ENCODE measurements at regions not wholly inside any gene's neighbourhood (a gene's known extent, or its start where the extent isn't known, plus 50 kb on each side); places are given as distances from the start of the nearest gene placed in this dataset.
A peak's percentile ranks its signal among the peaks of the same experiment; 100 is the strongest.

DNA sequence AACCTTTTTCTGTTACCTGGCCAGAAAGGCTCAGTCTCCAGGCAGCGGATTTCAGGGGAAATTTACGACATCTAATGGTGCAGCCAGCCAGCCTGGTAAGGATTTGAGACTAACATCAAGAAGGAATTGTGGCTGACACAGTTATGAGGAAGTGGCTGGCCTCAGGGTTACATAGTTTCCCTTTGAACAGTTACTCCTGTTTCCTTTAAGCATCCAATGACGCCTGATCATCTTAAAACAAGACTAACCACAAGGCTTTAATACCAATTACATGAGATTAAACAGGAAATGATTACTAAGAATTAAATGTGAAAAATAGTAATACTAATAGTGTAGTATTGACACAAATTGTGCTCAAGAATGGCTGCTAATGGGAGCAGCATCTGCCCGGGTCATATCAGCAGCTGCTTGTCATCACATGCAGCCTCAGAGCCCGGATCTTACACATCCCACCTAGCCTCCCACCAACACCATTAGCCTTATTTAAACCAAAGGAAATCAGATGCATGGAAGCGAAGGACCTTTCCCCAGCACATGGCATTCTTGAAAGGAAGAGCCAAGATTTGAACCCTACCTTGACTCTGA is 431.8 kb downstream of the PMP22 start:
- H3K36me3 Mint-ChIP-seq (ENCODE audit: low read depth) = peaks cover 27% of the 10 kb centered on the region
- H3K4me1 Mint-ChIP-seq (ENCODE audit: low read depth) = peaks cover 51% of the 10 kb centered on the region
- TF ChIP-seq, protein P1, sequence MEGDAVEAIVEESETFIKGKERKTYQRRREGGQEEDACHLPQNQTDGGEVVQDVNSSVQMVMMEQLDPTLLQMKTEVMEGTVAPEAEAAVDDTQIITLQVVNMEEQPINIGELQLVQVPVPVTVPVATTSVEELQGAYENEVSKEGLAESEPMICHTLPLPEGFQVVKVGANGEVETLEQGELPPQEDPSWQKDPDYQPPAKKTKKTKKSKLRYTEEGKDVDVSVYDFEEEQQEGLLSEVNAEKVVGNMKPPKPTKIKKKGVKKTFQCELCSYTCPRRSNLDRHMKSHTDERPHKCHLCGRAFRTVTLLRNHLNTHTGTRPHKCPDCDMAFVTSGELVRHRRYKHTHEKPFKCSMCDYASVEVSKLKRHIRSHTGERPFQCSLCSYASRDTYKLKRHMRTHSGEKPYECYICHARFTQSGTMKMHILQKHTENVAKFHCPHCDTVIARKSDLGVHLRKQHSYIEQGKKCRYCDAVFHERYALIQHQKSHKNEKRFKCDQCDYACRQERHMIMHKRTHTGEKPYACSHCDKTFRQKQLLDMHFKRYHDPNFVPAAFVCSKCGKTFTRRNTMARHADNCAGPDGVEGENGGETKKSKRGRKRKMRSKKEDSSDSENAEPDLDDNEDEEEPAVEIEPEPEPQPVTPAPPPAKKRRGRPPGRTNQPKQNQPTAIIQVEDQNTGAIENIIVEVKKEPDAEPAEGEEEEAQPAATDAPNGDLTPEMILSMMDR (IDR thresholded peaks at IDR 0.05) = no peak
- H3K9me3 Mint-ChIP-seq = peaks cover 27% of the 10 kb centered on the region
- DNase-seq = peak; percentile 74
- peak overlapping the region; percentile 72; the same call in 1 of the 2 replicates for H3K4me3 Mint-ChIP-seq
- peaks cover 6% of the 10 kb centered on the region for H3K27me3 Mint-ChIP-seq (ENCODE audit: insufficient read depth)
- H3K27ac Mint-ChIP-seq = peak overlapping the region; percentile 79

DNA sequence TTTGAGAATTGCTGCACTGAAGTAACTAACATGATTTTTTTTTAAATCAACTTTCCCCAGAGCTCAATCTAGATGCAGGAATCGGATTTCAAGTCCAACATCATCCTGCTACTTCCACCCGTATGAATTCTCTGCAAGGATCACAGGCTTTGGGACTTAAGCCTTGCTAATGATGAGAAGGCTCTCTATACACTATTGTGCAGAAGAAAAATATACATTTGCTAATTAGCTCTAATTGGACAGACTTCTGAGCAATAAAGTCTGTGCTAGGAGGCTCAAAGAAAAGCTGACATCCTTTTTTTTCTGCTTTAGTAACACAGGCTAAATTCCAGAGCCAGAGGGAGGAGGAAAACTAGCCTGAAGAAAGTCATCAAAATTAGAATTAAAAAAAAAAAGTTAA is 433.6 kb downstream of the PMP22 start:
- peaks cover 18% of the 10 kb centered on the region for H3K9me3 Mint-ChIP-seq
- peak overlapping the region; percentile 35; the same call in 1 of the 2 replicates for H3K4me3 Mint-ChIP-seq
- peaks cover 40% of the 10 kb centered on the region for H3K4me1 Mint-ChIP-seq (ENCODE audit: low read depth)
- TF ChIP-seq, protein P1 (IDR thresholded peaks at IDR 0.05) = no peak
- no peak for DNase-seq
- peaks cover 18% of the 10 kb centered on the region for H3K36me3 Mint-ChIP-seq (ENCODE audit: low read depth)
- H3K27ac Mint-ChIP-seq = no peak overlapping the region
- H3K27me3 Mint-ChIP-seq (ENCODE audit: insufficient read depth) = peaks cover 10% of the 10 kb centered on the region

GRCh38 chr17:14827396-14827919 is 437.7 kb downstream of the PMP22 start:
- H3K9me3 Mint-ChIP-seq = peaks cover 16% of the 10 kb centered on the region
- TF ChIP-seq, protein P1 (IDR thresholded peaks at IDR 0.05) = no peak

DNA sequence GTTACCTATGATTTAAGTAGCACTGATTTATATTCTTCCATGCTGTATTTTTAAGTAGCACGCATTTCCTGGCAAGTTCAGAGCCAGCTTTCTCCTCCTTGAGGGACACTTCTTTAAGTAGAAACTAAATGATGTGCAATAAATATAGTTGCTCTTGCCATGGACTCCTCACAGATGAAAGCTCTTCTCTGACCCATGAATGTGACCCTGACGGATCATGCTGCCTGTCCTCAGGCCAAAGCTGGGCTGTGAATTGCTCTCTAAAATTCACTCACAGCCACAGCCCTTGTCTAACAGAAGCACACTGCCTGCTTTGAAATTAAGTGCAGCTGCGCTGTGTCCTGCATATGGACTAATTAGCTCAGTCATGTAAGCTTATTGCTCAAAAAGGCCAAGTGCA is 438.8 kb downstream of the PMP22 start:
- H3K4me1 Mint-ChIP-seq (ENCODE audit: low read depth) = peaks cover 15% of the 10 kb centered on the region; the same call in 1 of the 2 replicates
- peaks cover 16% of the 10 kb centered on the region; the same call in 1 of the 2 replicates for H3K36me3 Mint-ChIP-seq (ENCODE audit: low read depth)
- H3K9me3 Mint-ChIP-seq = peaks cover 16% of the 10 kb centered on the region
- peaks cover 8% of the 10 kb centered on the region for H3K27me3 Mint-ChIP-seq (ENCODE audit: insufficient read depth)
- DNase-seq = no peak
- H3K4me3 Mint-ChIP-seq = no peak overlapping the region
- TF ChIP-seq, protein P1 (IDR thresholded peaks at IDR 0.05) = no peak
- H3K27ac Mint-ChIP-seq = no peak overlapping the region

More at GRCh38 chr17:14827396-14827919, 437.7 kb downstream of the PMP22 start:
- Mint-ChIP-seq H3K4me3 (no peak overlapping the region), H3K27me3 (ENCODE audit: insufficient read depth) (peaks cover 8% of the 10 kb centered on the region), H3K27ac (no peak overlapping the region), H3K36me3 (ENCODE audit: low read depth) (peaks cover 16% of the 10 kb centered on the region; the same call in 1 of the 2 replicates), H3K4me1 (ENCODE audit: low read depth) (peaks cover 19% of the 10 kb centered on the region)
- DNase-seq = no peak

GRCh38 chr17:14818469-14818868 is 446.7 kb downstream of the PMP22 start:
- Mint-ChIP-seq H3K4me1 (ENCODE audit: low read depth) (peaks cover 51% of the 10 kb centered on the region), H3K27ac (no peak overlapping the region), H3K27me3 (ENCODE audit: insufficient read depth) (no peaks in the 10 kb centered on the region; the same call in 1 of the 2 replicates), H3K9me3 (peaks cover 20% of the 10 kb centered on the region), H3K4me3 (no peak overlapping the region), H3K36me3 (ENCODE audit: low read depth) (peaks cover 22% of the 10 kb centered on the region)
- peak; percentile 12 for DNase-seq
- TF ChIP-seq, protein P1 (IDR thresholded peaks at IDR 0.05) = no peak
